Esophagus muscularis mucosa (tissue), 4 donors: ENCODE measurements at regions not wholly inside any gene's neighbourhood (a gene's known extent, or its start where the extent isn't known, plus 50 kb on each side); places are given as distances from the start of the nearest gene placed in this dataset.
"Not testable (repeated sequence)": the region's sequence is repeated elsewhere in the genome, so short reads cannot be mapped to it uniquely, and the experiment has no call there.

ENCODE experiments used
- DNase-seq: peaks from one replicate; pipeline ENCODE4 v3.0.0-alpha.2; 2017; ENCODE audit errors: extremely low spot score
- H3K27ac ChIP-seq, 4 donors: fragments of 200-600 bp; sonication (generic); replicated peaks in 1 of 4; 1 replicate in 3 of 4; 2 replicates in 1 of 4; pipeline ENCODE4 v1.5.1; 2016 to 2019; ENCODE audit warnings: mild to moderate bottlenecking in 1 of 4
- H3K27me3 ChIP-seq, 4 donors: fragments of 200-600 bp; sonication (generic); one replicate each; pipeline versions ENCODE4 v1.5.1 to v1.6.0; 2016 to 2019
- H3K36me3 ChIP-seq, 4 donors: fragments of 200-600 bp; sonication (generic); one replicate each; pipeline ENCODE4 v1.5.1; 2016 to 2019
- H3K4me1 ChIP-seq, 4 donors: fragments of 200-600 bp; sonication (generic); one replicate each; pipeline ENCODE4 v1.5.1; 2016 to 2019
- H3K4me3 ChIP-seq, 4 donors: fragments of 200-600 bp; sonication (generic); 1 replicate in 2 of 4; 2 replicates in 2 of 4; pipeline ENCODE4 v1.5.1; 2016 to 2019; ENCODE audit warnings: mild to moderate bottlenecking in 4 of 4, moderate library complexity in 1 of 4
- H3K9me3 ChIP-seq, 4 donors: fragments of 200-600 bp; sonication (generic); 1 replicate in 3 of 4; 2 replicates in 1 of 4; pipeline ENCODE4 v1.5.1; 2016 to 2019
- CTCF ChIP-seq, 3 experiments: fragments of 200-600 bp in 2 of 3; fragments of 450-650 bp in 1 of 3; sonication (generic) in 2 of 3; IDR thresholded peaks; one replicate each; pipeline ENCODE4 v1.5.1; 2017 to 2019; ENCODE audit warnings: antibody characterized with exemption in 3 of 3, mild to moderate bottlenecking in 2 of 3, moderate library complexity in 1 of 3
- EP300 ChIP-seq: sonication (generic); formaldehyde crosslinking; IDR thresholded peaks from one replicate; pipeline ENCODE4 v1.6.1; 2017; ENCODE audit warnings: antibody characterized with exemption
- POLR2A ChIP-seq: fragments of 450-650 bp; IDR thresholded peaks from one replicate; pipeline ENCODE4 v1.6.1; 2017; ENCODE audit warnings: antibody characterized with exemption, moderate library complexity, mild to moderate bottlenecking, low read depth
- POLR2AphosphoS5 ChIP-seq, 2 donors: sonication (generic); formaldehyde crosslinking; IDR thresholded peaks; one replicate each; pipeline ENCODE4 v1.6.1; 2017; ENCODE audit warnings: antibody characterized with exemption in 2 of 2
- WGBS: methylation state at CpG from one replicate; pipeline ENCODE4 v1.1.5; 2018; 5-methylcytosine and 5-hydroxymethylcytosine counted together
- intact Hi-C: fragments of 100-400 bp; cut with DNase I; formaldehyde crosslinking; loops from one replicate; pipeline ENCODE4 v1.15.1; 2023

GRCh38 chr15:39515765-39516164, 65.1 kb upstream of the THBS1 start:
- intact Hi-C loops, result no loop called here
- TF ChIP-seq POLR2AphosphoS5 (IDR thresholded peaks at IDR 0.05) (no peak), POLR2A (no peak), CTCF (IDR thresholded peaks at IDR 0.05) (no peak), EP300 (no peak)
- H3K27ac ChIP-seq, result no peak overlapping the region
- H3K27me3 ChIP-seq, result no peaks in the 10 kb centered on the region
- DNase-seq, result no peak
- H3K4me3 ChIP-seq, result no peak overlapping the region
- H3K4me1 ChIP-seq, result peaks cover 6 to 24% (median 19%) of the 10 kb centered on the region in 4 donors
- peaks cover 0 to 4% (median 0%) of the 10 kb centered on the region in 4 donors for H3K9me3 ChIP-seq
- 90% methylated on average over 3 of the region's 3 CpGs for WGBS
- H3K36me3 ChIP-seq, result no peaks in the 10 kb centered on the region

DNA sequence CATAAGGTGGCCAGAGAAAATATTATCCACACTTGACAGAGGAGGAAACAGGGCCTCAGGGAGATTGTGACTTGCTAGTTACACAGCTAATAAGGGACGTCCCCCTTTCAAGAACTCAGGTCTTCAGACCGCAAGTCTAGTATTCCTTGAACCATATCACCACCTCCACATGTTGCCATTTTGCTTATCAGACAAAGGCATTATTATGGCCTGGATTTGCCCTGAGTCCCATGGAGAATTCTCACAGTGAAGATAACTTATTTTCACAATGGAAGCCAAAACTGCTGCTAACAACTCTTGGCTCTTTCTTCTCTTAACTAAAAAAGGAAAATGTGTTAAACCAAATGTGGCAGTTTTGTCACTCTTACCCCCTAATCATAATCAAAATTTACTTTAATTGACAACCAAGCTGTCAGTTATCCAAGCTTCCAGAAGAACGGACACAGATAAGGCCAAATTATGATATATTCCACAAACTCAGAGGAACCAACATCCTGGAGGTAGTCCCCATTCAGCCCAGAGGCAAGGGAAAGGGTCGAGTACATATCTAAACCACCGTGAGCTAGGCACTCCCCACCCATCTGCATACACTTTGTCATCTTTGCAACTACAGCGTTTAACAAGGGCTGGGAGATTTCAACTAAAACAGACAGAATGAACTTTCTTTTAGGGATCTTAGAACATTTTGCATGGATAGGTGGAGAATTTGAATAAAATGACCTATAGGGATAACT, 63.6 kb upstream of the THBS1 start:
- Histone ChIP-seq H3K27ac (no peak overlapping the region), H3K9me3 (peaks cover 0 to 4% (median 0%) of the 10 kb centered on the region in 4 donors), H3K36me3 (no peaks in the 10 kb centered on the region), H3K27me3 (no peaks in the 10 kb centered on the region), H3K4me1 (peaks cover 0 to 9% (median 4%) of the 10 kb centered on the region in 4 donors), H3K4me3 (no peak overlapping the region)
- no peak for TF ChIP-seq POLR2AphosphoS5 (IDR thresholded peaks at IDR 0.05)
- TF ChIP-seq CTCF (IDR thresholded peaks at IDR 0.05), result no peak
- TF ChIP-seq EP300, result no peak
- no peak for TF ChIP-seq POLR2A
- 98% methylated on average over 6 of the region's 6 CpGs for WGBS
- DNase-seq, result no peak
- intact Hi-C loops, result no loop called here

DNA sequence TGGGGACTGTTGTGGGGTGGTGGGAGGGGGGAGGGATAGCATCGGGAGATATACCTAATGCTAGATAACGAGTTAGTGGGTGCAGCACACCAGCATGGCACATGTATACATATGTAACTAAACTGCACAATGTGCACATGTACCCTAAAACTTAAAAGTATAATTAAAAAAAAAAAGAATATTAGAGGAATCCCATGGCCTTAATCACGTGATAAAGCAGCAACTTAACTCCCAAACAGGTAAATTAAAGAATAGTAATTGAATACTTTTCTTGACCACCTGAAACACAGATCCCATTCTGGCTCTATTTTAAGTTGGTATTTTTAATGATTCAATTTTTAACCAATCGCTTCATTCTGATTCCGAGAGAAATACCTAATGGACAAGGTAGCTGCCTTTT, 56.9 kb upstream of the THBS1 start:
- WGBS, result 93% methylated on average over 5 of the region's 5 CpGs
- H3K27ac ChIP-seq, intact Hi-C loops, H3K36me3 ChIP-seq, H3K4me1 ChIP-seq, H3K27me3 ChIP-seq, DNase-seq, H3K4me3 ChIP-seq, H3K9me3 ChIP-seq: not testable (repeated sequence)

DNA sequence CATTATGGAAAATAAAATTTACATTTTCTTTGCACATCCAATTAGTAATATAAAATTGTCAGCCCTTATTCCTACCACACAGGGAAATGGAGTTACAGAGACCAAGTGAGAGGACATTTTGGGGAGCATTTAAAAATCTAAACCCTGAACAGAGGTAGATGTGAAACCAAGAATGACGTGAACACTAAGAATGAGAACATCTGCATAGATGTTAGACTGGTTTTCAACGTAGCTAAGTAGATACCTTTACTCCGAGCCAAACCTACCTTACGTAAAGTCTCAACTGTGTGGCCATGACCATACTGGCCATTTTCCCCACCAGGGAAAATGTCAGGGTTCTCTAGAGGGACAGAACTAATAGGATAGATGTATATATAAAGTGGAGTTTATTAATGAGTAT, 51.4 kb upstream of the THBS1 start:
- TF ChIP-seq EP300, result no peak
- TF ChIP-seq POLR2AphosphoS5 (IDR thresholded peaks at IDR 0.05), result no peak
- no peak for TF ChIP-seq POLR2A
- no peak for TF ChIP-seq CTCF (IDR thresholded peaks at IDR 0.05)
- Histone ChIP-seq H3K27ac (no peak overlapping the region), H3K36me3 (no peaks in the 10 kb centered on the region), H3K27me3 (no peaks in the 10 kb centered on the region), H3K4me3 (no peak overlapping the region), H3K9me3 (no peaks in the 10 kb centered on the region), H3K4me1 (peaks cover 0 to 5% (median 2%) of the 10 kb centered on the region in 4 donors)
- WGBS, result 95% methylated on average over 4 of the region's 4 CpGs
- peak; percentile 24 for DNase-seq
- intact Hi-C loops, result no loop called here

- WGBS, result 82% methylated on average over 7 of the region's 7 CpGs
These were observed 50.2 kb upstream of the THBS1 start for GRCh38 chr15:39530480-39531342.

More at GRCh38 chr15:39530480-39531342, 50.2 kb upstream of the THBS1 start:
- Histone ChIP-seq H3K9me3 (no peaks in the 10 kb centered on the region), H3K4me1 (peaks cover 0 to 5% (median 2%) of the 10 kb centered on the region in 4 donors), H3K36me3 (no peaks in the 10 kb centered on the region), H3K27ac (no peak overlapping the region), H3K27me3 (no peaks in the 10 kb centered on the region), H3K4me3 (no peak overlapping the region)
- DNase-seq, result no peak
- TF ChIP-seq POLR2AphosphoS5 (IDR thresholded peaks at IDR 0.05) (no peak), CTCF (IDR thresholded peaks at IDR 0.05) (no peak), EP300 (no peak), POLR2A (no peak)
- intact Hi-C loops, result no loop called here
